COLO668 (cell line): ENCODE measurements at regions not wholly inside any gene's neighbourhood (a gene's known extent, or its start where the extent isn't known, plus 50 kb on each side); places are given as distances from the start of the nearest gene placed in this dataset.

Experiments
- DNase-seq: peaks from one replicate; lab custom pipeline; 2025; ENCODE audit not compliant: unreplicated experiment; lab: John Stamatoyannopoulos, UW

GRCh38 chr4:152269448-152270191 is 266.3 kb downstream of the FBXW7 start:
- no peak for DNase-seq

GRCh38 chr4:152267811-152268210 is 268.1 kb downstream of the FBXW7 start:
- DNase-seq: no peak

- DNase-seq: no peak
These were observed 268.9 kb downstream of the FBXW7 start for GRCh38 chr4:152266831-152267480.

- DNase-seq: peak; percentile 57
These were observed 270.7 kb downstream of the FBXW7 start for GRCh38 chr4:152265149-152265621.

- DNase-seq: no peak
These were observed 271.8 kb downstream of the FBXW7 start for GRCh38 chr4:152264106-152264505.

- DNase-seq: no peak
These were observed 276.0 kb downstream of the FBXW7 start for GRCh38 chr4:152259866-152260265.

- no peak for DNase-seq
These were observed 276.8 kb downstream of the FBXW7 start for GRCh38 chr4:152258804-152259708.

GRCh38 chr4:152258391-152258790 is 277.5 kb downstream of the FBXW7 start:
- no peak for DNase-seq

- DNase-seq: no peak
These were observed 278.3 kb downstream of the FBXW7 start for GRCh38 chr4:152257601-152258066.

GRCh38 chr4:152256996-152257395 is 278.9 kb downstream of the FBXW7 start:
- no peak for DNase-seq

- peak; percentile 39 for DNase-seq
These were observed 280.5 kb downstream of the FBXW7 start for GRCh38 chr4:152255437-152255836.

- no peak for DNase-seq
These were observed 287.5 kb downstream of the FBXW7 start for GRCh38 chr4:152248347-152248746.

- no peak for DNase-seq
These were observed 288.5 kb downstream of the FBXW7 start for GRCh38 chr4:152247271-152247975.

GRCh38 chr4:152246659-152247058 is 289.2 kb downstream of the FBXW7 start:
- no peak for DNase-seq

- no peak for DNase-seq
These were observed 290.2 kb downstream of the FBXW7 start for GRCh38 chr4:152245680-152246079.

GRCh38 chr4:152244659-152245058 is 291.2 kb downstream of the FBXW7 start:
- DNase-seq: no peak

GRCh38 chr4:152243896-152244595 is 291.8 kb downstream of the FBXW7 start:
- DNase-seq: no peak

- DNase-seq: no peak
These were observed 292.7 kb downstream of the FBXW7 start for GRCh38 chr4:152243206-152243605.

- no peak for DNase-seq
These were observed 295.7 kb downstream of the FBXW7 start for GRCh38 chr4:152240232-152240631.

- DNase-seq: no peak
These were observed 296.7 kb downstream of the FBXW7 start for GRCh38 chr4:152239216-152239615.
